ENCODE measurements at regions not wholly inside any gene's neighbourhood (a gene's known extent, or its start where the extent isn't known, plus 50 kb on each side); places are given as distances from the start of the nearest gene placed in this dataset.

DNA sequence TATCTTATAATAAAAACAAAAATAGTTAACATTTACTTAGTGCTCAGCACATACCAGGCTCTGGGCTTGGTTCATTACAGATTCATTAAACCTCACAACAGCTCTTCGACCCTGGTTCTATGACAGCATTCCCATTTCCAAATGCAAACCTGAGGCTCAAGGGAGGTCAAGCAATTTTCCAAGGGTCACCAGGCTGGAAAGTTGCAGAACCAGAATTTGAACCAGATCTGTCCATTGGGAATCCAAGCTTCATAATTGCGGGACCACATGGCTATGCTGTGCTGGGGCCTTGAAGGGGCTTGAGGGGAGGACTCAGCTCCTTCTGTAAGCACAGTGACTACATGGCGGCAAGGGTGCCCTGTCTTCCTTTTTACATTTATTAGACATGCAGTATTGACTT, 197.3 kb upstream of the LNX1 start:
- TF ChIP-seq, protein P1, sequence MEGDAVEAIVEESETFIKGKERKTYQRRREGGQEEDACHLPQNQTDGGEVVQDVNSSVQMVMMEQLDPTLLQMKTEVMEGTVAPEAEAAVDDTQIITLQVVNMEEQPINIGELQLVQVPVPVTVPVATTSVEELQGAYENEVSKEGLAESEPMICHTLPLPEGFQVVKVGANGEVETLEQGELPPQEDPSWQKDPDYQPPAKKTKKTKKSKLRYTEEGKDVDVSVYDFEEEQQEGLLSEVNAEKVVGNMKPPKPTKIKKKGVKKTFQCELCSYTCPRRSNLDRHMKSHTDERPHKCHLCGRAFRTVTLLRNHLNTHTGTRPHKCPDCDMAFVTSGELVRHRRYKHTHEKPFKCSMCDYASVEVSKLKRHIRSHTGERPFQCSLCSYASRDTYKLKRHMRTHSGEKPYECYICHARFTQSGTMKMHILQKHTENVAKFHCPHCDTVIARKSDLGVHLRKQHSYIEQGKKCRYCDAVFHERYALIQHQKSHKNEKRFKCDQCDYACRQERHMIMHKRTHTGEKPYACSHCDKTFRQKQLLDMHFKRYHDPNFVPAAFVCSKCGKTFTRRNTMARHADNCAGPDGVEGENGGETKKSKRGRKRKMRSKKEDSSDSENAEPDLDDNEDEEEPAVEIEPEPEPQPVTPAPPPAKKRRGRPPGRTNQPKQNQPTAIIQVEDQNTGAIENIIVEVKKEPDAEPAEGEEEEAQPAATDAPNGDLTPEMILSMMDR (IDR thresholded peaks at IDR 0.05) = no peak
- TF ChIP-seq POLR2AphosphoS5 (IDR thresholded peaks at IDR 0.05; ENCODE audit: low read depth, low read length) = no peak
- TF ChIP-seq, protein P2, sequence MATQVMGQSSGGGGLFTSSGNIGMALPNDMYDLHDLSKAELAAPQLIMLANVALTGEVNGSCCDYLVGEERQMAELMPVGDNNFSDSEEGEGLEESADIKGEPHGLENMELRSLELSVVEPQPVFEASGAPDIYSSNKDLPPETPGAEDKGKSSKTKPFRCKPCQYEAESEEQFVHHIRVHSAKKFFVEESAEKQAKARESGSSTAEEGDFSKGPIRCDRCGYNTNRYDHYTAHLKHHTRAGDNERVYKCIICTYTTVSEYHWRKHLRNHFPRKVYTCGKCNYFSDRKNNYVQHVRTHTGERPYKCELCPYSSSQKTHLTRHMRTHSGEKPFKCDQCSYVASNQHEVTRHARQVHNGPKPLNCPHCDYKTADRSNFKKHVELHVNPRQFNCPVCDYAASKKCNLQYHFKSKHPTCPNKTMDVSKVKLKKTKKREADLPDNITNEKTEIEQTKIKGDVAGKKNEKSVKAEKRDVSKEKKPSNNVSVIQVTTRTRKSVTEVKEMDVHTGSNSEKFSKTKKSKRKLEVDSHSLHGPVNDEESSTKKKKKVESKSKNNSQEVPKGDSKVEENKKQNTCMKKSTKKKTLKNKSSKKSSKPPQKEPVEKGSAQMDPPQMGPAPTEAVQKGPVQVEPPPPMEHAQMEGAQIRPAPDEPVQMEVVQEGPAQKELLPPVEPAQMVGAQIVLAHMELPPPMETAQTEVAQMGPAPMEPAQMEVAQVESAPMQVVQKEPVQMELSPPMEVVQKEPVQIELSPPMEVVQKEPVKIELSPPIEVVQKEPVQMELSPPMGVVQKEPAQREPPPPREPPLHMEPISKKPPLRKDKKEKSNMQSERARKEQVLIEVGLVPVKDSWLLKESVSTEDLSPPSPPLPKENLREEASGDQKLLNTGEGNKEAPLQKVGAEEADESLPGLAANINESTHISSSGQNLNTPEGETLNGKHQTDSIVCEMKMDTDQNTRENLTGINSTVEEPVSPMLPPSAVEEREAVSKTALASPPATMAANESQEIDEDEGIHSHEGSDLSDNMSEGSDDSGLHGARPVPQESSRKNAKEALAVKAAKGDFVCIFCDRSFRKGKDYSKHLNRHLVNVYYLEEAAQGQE (IDR thresholded peaks at IDR 0.05; ENCODE audit: insufficient read depth in 1 of 2, low read depth in 2 of 2, low read length in 1 of 2) = no peak

Data from Panc1 (cell line).